ENCODE measurements at regions not wholly inside any gene's neighbourhood (a gene's known extent, or its start where the extent isn't known, plus 50 kb on each side); places are given as distances from the start of the nearest gene placed in this dataset.

GRCh38 chr1:38670544-38671122 lies 188.9 kb downstream of the RRAGC start:
- TF ChIP-seq POLR2A (IDR thresholded peaks at IDR 0.05; ENCODE audit: low read depth, low read length) (no peak), TAF1 (IDR thresholded peaks at IDR 0.05; ENCODE audit: low read depth, low read length) (no peak), POLR2AphosphoS5 (IDR thresholded peaks at IDR 0.05; ENCODE audit: low read depth, low read length) (no peak), SPI1 (IDR thresholded peaks at IDR 0.05; ENCODE audit: low read depth, low read length) (no peak)

Measured in GM12891 (cell line).